Stimulated activated memory B cell treated with anti-CD40 and anti-IgM and Interleukin-4, amounts not matched to agents 10 μg/mL and 1 μg/mL and 100 μg/mL, for 72 hours (primary cell): ENCODE measurements at regions not wholly inside any gene's neighbourhood (a gene's known extent, or its start where the extent isn't known, plus 50 kb on each side); places are given as distances from the start of the nearest gene placed in this dataset.

Experiments used
- ATAC-seq: fragments of 150-1000 bp; cut with Tn5 transposase; 2 replicates; pipeline ENCODE4 v1.10.0; 2021
- H3K27ac Mint-ChIP-seq: one replicate; pipeline ENCODE4 v1.8.0; 2022; ENCODE audit warnings: mild to moderate bottlenecking, mixed read lengths
- H3K27me3 Mint-ChIP-seq: one replicate; pipeline ENCODE4 v1.8.0; 2022; ENCODE audit warnings: mixed read lengths
- H3K36me3 Mint-ChIP-seq: one replicate; pipeline ENCODE4 v1.8.0; 2022; ENCODE audit warnings: mixed read lengths
- H3K4me1 Mint-ChIP-seq: one replicate; pipeline ENCODE4 v1.8.0; 2022; ENCODE audit warnings: mixed read lengths
- H3K4me3 Mint-ChIP-seq: one replicate; pipeline ENCODE4 v1.8.0; 2022; ENCODE audit warnings: mild to moderate bottlenecking, moderate library complexity, mixed read lengths
- H3K9me3 Mint-ChIP-seq: one replicate; pipeline ENCODE4 v1.8.0; 2022; ENCODE audit warnings: mixed read lengths

GRCh38 chr16:59432896-59433295, 698.8 kb upstream of the GOT2 start:
- Mint-ChIP-seq H3K4me3 (no peak overlapping the region), H3K36me3 (no peaks in the 10 kb centered on the region), H3K9me3 (peaks cover 4% of the 10 kb centered on the region), H3K27me3 (no peaks in the 10 kb centered on the region), H3K27ac (no peak overlapping the region), H3K4me1 (no peaks in the 10 kb centered on the region)
- ATAC-seq: no peak

- H3K4me1 Mint-ChIP-seq: no peaks in the 10 kb centered on the region
- H3K36me3 Mint-ChIP-seq: no peaks in the 10 kb centered on the region
Observed at GRCh38 chr16:59432276-59432675, 698.2 kb upstream of the GOT2 start.

GRCh38 chr16:59424714-59425273, 690.7 kb upstream of the GOT2 start:
- Mint-ChIP-seq H3K27ac (no peak overlapping the region), H3K4me1 (no peaks in the 10 kb centered on the region), H3K4me3 (no peak overlapping the region), H3K27me3 (no peaks in the 10 kb centered on the region), H3K9me3 (peaks cover 3% of the 10 kb centered on the region), H3K36me3 (no peaks in the 10 kb centered on the region)
- ATAC-seq: no peak

More at GRCh38 chr16:59432276-59432675, 698.2 kb upstream of the GOT2 start:
- Mint-ChIP-seq H3K4me3 (no peak overlapping the region), H3K27ac (no peak overlapping the region), H3K9me3 (peaks cover 3% of the 10 kb centered on the region), H3K27me3 (no peaks in the 10 kb centered on the region)
- ATAC-seq: no peak

- Mint-ChIP-seq H3K27me3 (no peaks in the 10 kb centered on the region), H3K9me3 (no peaks in the 10 kb centered on the region), H3K4me3 (no peak overlapping the region), H3K4me1 (no peaks in the 10 kb centered on the region), H3K36me3 (no peaks in the 10 kb centered on the region), H3K27ac (no peak overlapping the region)
- ATAC-seq: no peak
Observed at GRCh38 chr16:59411961-59412841, 678.1 kb upstream of the GOT2 start.

GRCh38 chr16:59410451-59410850, 676.3 kb upstream of the GOT2 start:
- Mint-ChIP-seq H3K9me3 (no peaks in the 10 kb centered on the region), H3K36me3 (no peaks in the 10 kb centered on the region), H3K4me1 (no peaks in the 10 kb centered on the region), H3K27ac (no peak overlapping the region), H3K4me3 (no peak overlapping the region), H3K27me3 (no peaks in the 10 kb centered on the region)
- ATAC-seq: no peak

- Mint-ChIP-seq H3K27ac (no peak overlapping the region), H3K4me1 (no peaks in the 10 kb centered on the region), H3K36me3 (no peaks in the 10 kb centered on the region), H3K9me3 (no peaks in the 10 kb centered on the region), H3K27me3 (no peaks in the 10 kb centered on the region), H3K4me3 (no peak overlapping the region)
- ATAC-seq: no peak
Observed at GRCh38 chr16:59405802-59406201, 671.7 kb upstream of the GOT2 start.

- no peak for ATAC-seq
- H3K27me3 Mint-ChIP-seq: no peaks in the 10 kb centered on the region
- H3K4me1 Mint-ChIP-seq: no peaks in the 10 kb centered on the region
- H3K27ac Mint-ChIP-seq: no peak overlapping the region
- no peaks in the 10 kb centered on the region for H3K9me3 Mint-ChIP-seq
- H3K36me3 Mint-ChIP-seq: no peaks in the 10 kb centered on the region
- no peak overlapping the region for H3K4me3 Mint-ChIP-seq
Observed at GRCh38 chr16:59404509-59404908, 670.4 kb upstream of the GOT2 start.

- no peak for ATAC-seq
- Mint-ChIP-seq H3K27me3 (no peaks in the 10 kb centered on the region), H3K4me3 (no peak overlapping the region), H3K4me1 (no peaks in the 10 kb centered on the region), H3K36me3 (no peaks in the 10 kb centered on the region), H3K9me3 (peaks cover 3% of the 10 kb centered on the region), H3K27ac (no peak overlapping the region)
Observed at GRCh38 chr16:59400830-59401229, 666.7 kb upstream of the GOT2 start.

- Mint-ChIP-seq H3K4me3 (no peak overlapping the region), H3K27me3 (no peaks in the 10 kb centered on the region), H3K4me1 (no peaks in the 10 kb centered on the region), H3K27ac (no peak overlapping the region), H3K36me3 (no peaks in the 10 kb centered on the region), H3K9me3 (peaks cover 3% of the 10 kb centered on the region)
- no peak for ATAC-seq
Observed at GRCh38 chr16:59397638-59398037, 663.5 kb upstream of the GOT2 start.

GRCh38 chr16:59394526-59394925, 660.4 kb upstream of the GOT2 start:
- ATAC-seq: no peak
- Mint-ChIP-seq H3K4me3 (no peak overlapping the region), H3K36me3 (no peaks in the 10 kb centered on the region)

GRCh38 chr16:59392911-59393310, 658.8 kb upstream of the GOT2 start:
- no peak for ATAC-seq
- Mint-ChIP-seq H3K4me3 (no peak overlapping the region), H3K36me3 (no peaks in the 10 kb centered on the region), H3K27ac (no peak overlapping the region), H3K9me3 (peaks cover 6% of the 10 kb centered on the region), H3K27me3 (no peaks in the 10 kb centered on the region), H3K4me1 (no peaks in the 10 kb centered on the region)

More at GRCh38 chr16:59394526-59394925, 660.4 kb upstream of the GOT2 start:
- Mint-ChIP-seq H3K27me3 (no peaks in the 10 kb centered on the region), H3K9me3 (peaks cover 3% of the 10 kb centered on the region), H3K4me1 (no peaks in the 10 kb centered on the region), H3K27ac (no peak overlapping the region)

GRCh38 chr16:59391617-59392364, 657.7 kb upstream of the GOT2 start:
- Mint-ChIP-seq H3K36me3 (no peaks in the 10 kb centered on the region), H3K4me1 (no peaks in the 10 kb centered on the region), H3K4me3 (no peak overlapping the region), H3K27me3 (no peaks in the 10 kb centered on the region), H3K9me3 (peaks cover 3% of the 10 kb centered on the region), H3K27ac (no peak overlapping the region)
- no peak for ATAC-seq

- Mint-ChIP-seq H3K9me3 (peaks cover 2% of the 10 kb centered on the region), H3K36me3 (no peaks in the 10 kb centered on the region), H3K27ac (no peak overlapping the region), H3K27me3 (no peaks in the 10 kb centered on the region), H3K4me3 (no peak overlapping the region), H3K4me1 (no peaks in the 10 kb centered on the region)
- ATAC-seq: no peak
Observed at GRCh38 chr16:59385959-59386358, 651.8 kb upstream of the GOT2 start.

- peaks cover 2% of the 10 kb centered on the region for H3K9me3 Mint-ChIP-seq
- H3K4me3 Mint-ChIP-seq: no peak overlapping the region
- H3K36me3 Mint-ChIP-seq: no peaks in the 10 kb centered on the region
- no peak overlapping the region for H3K27ac Mint-ChIP-seq
- H3K4me1 Mint-ChIP-seq: no peaks in the 10 kb centered on the region
- no peaks in the 10 kb centered on the region for H3K27me3 Mint-ChIP-seq
- ATAC-seq: no peak
Observed at GRCh38 chr16:59385491-59385890, 651.4 kb upstream of the GOT2 start.

- Mint-ChIP-seq H3K36me3 (no peaks in the 10 kb centered on the region), H3K9me3 (no peaks in the 10 kb centered on the region), H3K4me1 (no peaks in the 10 kb centered on the region), H3K27ac (no peak overlapping the region), H3K4me3 (no peak overlapping the region), H3K27me3 (no peaks in the 10 kb centered on the region)
- no peak for ATAC-seq
Observed at GRCh38 chr16:59373632-59374031, 639.5 kb upstream of the GOT2 start.
